HG03103 (cell line): ENCODE measurements at regions not wholly inside any gene's neighbourhood (a gene's known extent, or its start where the extent isn't known, plus 50 kb on each side); places are given as distances from the start of the nearest gene placed in this dataset.

Experiments
- ATAC-seq: cut with Tn5 transposase; IDR thresholded peaks from one replicate; pipeline ENCODE4 v1.9.1; 2021; ENCODE audit warnings: low read depth; ENCODE audit not compliant: unreplicated experiment

GRCh38 chr11:116603728-116604323 is 169.0 kb downstream of the BUD13 start:
- no peak for ATAC-seq

DNA sequence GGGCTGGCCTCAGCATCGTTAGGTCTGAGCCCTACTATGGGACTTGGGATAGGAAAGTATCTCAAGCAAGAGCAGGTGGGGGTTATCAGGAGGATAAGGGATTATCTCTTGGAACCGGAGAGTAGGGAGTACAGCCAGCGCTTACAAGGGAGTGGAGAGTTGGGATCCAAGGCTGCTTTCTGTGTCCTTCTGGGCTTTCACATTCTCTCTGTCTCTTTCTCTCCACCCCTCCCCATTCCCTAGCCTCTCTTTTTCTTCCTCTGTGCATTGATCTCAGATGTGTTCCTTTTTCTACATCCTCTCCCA is 170.2 kb downstream of the BUD13 start:
- no peak for ATAC-seq

DNA sequence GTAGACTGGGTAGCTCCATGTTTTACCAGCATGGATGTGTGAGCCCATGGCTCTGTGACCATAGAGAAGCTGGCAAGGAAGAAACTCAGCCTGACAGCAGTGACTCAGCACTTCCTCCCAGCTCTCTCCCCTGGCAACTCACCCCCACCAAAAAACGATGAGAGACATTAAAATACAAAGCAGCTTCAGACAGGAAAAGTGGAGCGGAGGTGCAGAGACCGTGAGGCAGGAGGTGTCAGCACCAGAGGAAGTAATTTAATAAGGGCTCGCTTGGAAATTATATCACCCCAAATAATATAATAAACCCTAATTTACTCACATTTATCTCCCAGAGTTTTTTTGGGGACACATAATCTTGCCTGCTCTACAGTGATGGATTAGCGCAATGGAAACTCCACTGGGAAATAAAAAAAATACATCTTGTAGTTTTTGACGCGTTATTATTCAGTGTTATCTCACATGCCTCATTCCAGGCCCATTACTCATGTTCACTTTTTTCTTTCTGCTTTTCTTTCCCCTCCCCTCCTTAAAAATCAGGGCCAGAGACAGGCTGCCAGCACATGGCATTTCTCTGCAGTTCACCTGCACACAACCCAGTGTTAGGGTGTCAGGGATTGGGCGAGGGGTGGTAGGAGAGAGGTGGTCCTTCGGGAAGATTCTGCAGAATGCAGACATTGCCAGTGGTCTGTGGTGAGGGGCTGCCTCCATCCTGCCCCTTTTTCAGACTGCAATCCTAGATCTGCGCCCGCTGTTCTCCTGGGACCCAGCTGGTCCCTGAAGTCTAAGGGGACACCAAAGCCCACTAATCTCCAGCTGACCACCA is 170.8 kb downstream of the BUD13 start:
- no peak for ATAC-seq

DNA sequence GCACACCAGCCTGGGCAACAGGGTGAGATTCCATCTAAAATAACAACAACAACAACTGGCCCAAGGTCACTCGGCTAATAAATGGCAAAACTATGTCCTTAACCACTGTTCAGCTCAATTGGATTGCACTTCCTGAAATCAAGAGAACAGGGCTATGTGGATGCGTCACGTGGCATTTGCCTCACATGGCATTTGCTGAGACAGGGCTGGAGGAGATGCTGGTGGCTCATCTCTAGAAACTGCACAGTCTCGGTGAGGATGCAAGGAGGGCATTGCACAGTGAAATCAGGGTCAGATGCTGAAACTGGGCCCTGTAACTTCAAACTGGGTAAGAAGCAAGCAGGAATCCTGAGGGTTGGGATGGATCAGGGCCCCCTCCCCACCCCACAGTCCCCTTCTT is 171.9 kb downstream of the BUD13 start:
- no peak for ATAC-seq

DNA sequence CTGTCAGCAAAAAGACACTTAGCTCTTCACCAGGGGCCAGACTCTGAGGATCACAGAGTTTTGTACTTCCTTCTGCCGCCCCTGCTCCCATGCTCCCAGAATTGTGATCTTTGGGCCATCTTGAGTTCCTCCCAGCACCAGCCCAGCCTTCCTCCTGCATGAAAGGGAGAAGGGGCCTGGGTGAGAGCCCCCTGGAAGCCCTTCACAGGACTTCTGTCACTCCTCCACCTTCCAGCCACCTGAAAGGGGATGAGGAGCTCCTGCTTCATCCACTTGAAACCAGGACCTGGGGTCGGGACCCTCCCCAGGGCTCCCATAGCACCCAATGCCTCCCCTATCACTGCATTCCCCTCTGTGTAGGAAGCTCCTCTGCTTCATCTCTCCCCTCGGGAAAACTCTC is 174.2 kb downstream of the BUD13 start:
- no peak for ATAC-seq

DNA sequence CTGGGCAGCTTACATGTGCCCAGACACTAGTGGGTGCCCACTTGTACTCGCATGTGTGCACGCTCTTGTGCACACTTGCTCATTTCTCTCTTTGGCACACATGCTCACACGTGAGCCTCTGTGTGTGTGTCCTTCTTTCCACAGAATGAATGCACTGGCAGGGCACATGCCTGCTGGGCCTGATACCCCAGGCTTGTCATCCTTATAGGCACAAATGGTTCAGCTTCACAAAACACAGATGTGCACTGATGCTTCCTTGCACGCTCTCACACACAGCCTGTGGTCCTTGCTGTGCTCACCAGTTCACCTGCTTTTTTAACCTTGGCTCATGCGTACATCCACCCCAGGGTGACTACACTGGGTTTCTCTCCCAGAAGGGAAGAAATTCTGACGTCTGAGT is 174.8 kb downstream of the BUD13 start:
- no peak for ATAC-seq

GRCh38 chr11:116596346-116597260 is 176.2 kb downstream of the BUD13 start:
- ATAC-seq = no peak

DNA sequence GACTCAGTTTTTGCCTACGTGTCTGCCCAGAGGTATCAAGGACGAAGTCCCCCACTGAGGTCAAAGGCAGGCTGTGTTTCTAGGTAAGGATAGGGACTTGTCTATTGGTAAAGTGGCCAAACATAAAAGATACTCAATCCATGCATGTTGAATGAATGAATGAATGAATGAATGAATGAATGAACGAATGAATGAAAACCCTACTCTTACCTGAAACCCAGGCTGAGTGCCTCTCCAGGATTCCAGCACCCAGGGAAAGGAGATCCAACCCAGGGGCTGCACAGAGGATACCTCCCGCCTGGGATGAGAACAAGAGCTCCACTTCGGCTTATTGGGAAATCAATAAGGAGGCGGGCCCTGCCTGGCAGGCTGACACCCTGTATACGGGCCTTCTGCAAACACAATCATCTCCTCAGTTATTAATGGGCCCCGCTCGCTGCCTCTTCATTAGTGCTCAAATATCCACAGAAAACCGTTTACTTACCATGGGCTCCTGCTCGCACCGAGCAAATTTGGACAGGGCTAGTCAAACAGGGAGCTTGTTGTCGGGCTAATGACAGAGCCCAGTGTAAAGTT is 177.4 kb downstream of the BUD13 start:
- ATAC-seq = no peak

DNA sequence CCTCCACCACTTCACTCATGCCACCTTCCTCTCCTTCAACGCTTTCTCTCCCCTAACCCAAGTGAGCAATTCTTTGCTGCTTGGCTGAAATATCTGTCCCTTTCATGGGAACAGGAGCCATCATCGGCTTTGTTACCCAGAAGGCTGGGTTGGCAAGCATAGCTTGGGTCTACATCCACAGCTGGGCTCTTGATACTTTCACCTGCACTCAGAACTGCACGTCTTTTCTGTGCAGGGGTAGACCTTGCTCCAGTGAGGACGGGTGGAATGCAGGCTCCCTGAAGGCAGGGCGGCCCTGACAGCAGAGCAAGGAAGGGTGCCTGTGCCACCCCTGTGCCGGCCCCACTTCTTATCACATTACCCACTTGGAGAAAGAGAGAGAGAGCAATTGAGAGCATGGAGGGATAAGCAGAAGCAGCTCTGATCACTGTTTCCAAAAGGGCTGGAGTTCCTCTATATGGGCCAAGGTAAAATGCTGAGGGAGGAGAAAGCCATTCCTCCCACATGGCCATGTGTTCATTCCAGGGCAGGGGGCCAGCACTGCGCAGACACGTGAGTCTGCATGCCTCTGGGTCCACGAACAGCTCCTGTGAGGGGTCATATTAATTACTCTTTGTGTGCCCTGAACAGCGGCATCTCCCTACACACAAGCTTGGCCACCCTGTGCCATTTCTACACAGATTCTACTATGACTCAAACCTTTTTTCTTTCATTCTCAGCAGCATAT is 181.8 kb downstream of the BUD13 start:
- no peak for ATAC-seq

DNA sequence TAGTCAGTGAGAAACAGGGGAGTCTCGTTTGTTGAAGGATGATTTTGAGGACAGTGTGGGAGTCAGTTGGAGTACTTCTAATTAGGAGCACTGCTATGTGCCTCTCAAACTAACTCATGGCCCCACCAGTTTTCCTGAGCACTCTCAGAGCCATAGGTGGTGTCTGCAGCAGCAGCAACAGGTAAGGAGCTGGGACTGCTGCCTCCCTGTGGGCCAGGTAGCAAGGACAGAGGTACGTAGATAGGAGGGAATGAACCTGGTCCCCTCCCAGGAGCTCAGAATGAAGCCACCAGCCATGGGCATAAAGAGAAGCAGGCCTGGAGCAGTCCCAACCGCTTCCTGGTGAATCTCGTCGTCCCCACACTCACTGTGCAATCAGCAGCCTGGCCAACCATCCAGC is 183.4 kb downstream of the BUD13 start:
- ATAC-seq = no peak

GRCh38 chr11:116586392-116586791 is 186.4 kb downstream of the BUD13 start:
- no peak for ATAC-seq

- no peak for ATAC-seq
Observed at GRCh38 chr11:116582571-116582970, 190.2 kb downstream of the BUD13 start.

DNA sequence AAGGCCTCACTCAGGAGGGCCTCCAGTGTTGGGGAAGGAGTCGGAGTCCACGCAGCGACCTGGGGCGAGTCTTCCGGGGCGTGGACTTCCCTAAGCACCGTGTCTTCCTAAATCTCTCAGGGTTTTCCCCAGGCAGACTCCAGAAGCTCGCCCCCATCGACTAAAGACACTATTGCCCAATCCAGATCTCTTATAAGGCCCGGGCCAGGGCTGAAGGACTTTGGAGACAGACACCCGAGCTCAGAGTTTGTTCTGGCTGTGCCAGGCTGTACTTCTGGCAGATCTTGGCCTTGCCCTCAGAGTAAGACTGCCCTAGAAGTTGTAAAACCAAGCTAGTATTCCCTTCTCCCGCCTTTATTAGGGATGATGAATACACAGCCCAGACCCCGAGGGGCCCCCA is 191.4 kb downstream of the BUD13 start:
- no peak for ATAC-seq

DNA sequence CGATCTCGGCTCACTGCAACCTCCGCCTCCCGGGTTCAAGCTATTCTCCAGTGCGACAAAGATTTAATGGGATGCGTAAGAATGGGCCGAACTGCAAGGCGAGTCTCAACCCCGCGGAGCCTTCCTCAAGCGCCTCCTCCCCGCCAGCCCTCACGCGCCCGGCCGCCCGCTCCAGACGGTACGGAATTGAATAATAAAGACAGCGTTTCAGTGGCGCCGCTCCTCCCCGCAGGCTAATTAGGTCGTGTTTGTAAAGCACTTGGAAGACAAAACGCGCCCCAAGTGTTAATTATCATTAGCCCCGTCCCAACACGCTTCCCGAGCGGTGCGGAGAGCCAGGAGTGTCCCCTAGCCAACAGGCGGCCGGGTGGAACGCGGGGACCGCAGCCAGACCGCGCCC is 192.0 kb downstream of the BUD13 start:
- no peak for ATAC-seq

DNA sequence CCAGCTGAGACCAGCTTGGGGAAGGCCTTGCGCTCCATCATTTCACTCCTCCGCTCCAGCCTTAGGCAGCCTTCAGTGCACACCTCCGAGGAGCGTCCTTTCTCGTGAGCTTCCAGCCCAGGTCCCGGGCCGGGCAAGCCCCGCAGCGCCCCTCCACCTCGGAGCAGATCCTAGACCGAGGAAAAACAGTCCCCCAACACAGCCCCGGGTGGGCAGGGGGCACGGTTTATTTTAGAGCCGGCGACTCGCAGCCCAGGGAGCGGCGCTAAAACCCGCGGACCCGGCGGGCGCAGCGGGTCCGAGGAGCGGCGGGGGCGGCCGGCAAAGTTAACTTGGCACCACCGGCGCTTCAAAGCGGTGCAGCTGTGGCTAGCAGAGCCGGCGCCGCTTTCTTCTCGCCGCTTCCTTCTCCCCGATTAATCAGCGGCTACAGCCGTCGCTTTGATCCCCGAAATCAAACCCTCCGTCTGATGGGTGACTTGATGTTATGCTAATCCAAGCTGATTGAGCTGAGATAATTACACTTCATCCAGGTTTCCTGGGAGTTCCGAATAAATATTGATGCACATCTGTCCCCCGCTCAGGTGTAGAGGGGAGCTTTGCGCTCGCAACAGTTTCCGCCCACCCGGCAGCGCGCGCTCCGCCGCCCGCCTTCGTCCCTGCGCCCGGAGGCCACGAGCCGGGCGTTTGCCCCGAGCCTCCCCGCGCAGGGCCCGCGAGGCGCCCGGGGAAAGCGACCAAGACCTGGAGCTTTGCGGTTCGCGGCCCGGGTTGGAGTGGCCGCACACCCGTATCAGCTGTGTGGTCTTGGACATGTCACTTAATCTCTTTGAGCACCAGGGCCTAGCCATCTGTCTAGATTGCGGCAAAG is 192.7 kb downstream of the BUD13 start:
- no peak for ATAC-seq

- no peak for ATAC-seq
Observed at GRCh38 chr11:116579031-116579653, 193.6 kb downstream of the BUD13 start.

GRCh38 chr11:116577956-116578355 is 194.8 kb downstream of the BUD13 start:
- no peak for ATAC-seq

- no peak for ATAC-seq
Observed at GRCh38 chr11:116577273-116577672, 195.5 kb downstream of the BUD13 start.

DNA sequence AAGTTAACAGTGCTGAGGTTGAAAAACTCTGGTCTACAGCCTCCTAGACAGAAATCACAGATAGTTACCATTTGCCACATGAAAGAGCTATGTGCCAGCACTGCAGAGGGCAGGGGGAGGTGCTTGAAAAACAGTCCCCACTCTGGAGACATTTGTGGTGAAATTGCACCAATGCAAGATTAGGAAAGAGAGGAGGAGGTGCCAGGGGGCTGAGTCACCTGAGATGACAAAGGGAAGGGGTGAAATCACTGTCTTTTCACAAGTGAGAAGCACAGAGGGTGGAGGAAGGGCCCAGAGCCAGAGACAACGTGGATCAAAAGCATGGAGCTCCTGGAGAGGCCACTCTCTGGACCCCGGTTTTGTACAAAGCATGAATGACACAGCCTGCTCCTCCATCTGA is 196.3 kb downstream of the BUD13 start:
- ATAC-seq = no peak
